Keratinocyte (primary cell): ENCODE measurements at regions not wholly inside any gene's neighbourhood (a gene's known extent, or its start where the extent isn't known, plus 50 kb on each side); places are given as distances from the start of the nearest gene placed in this dataset.

Experiments used
- DNase-seq: peaks from one replicate; pipeline ENCODE4 v3.0.0-alpha.2; 2011; ENCODE audit warnings: low read depth, missing footprints, low spot score
- FAIRE-seq: peaks from 2 replicates; lab custom pipeline; 2011; peaks lifted over from hg19 to GRCh38; lab: Jason Lieb, UNC
- H2AFZ ChIP-seq: 2 replicates; pipeline ENCODE4 v1.6.0; 2012; ENCODE audit warnings: low read length, control low read depth, inconsistent platforms; ENCODE audit not compliant: control insufficient read depth
- H3K27ac ChIP-seq: 2 replicates; pipeline ENCODE4 v1.5.1; 2011; ENCODE audit warnings: low read length; ENCODE audit not compliant: control insufficient read depth, insufficient read depth
- H3K27me3 ChIP-seq: 3 replicates; pipeline ENCODE4 v1.6.0; 2011; ENCODE audit warnings: low read length; ENCODE audit not compliant: control insufficient read depth, insufficient read depth; ENCODE audit errors: extremely low read depth
- H3K36me3 ChIP-seq, 2 experiments: 2 replicates in 1 of 2; 3 replicates in 1 of 2; pipeline ENCODE4 v1.5.1; 2011; ENCODE audit warnings: low read length in 2 of 2, mild to moderate bottlenecking in 1 of 2; ENCODE audit not compliant: control insufficient read depth in 2 of 2, insufficient read depth in 2 of 2; ENCODE audit errors: extremely low read depth in 1 of 2
- H3K4me1 ChIP-seq: 3 replicates; pipeline ENCODE4 v1.5.1; 2011; ENCODE audit warnings: low read length; ENCODE audit not compliant: control insufficient read depth, insufficient read depth; ENCODE audit errors: extremely low read depth
- H3K4me2 ChIP-seq: 3 replicates; pipeline ENCODE4 v1.6.0; 2011; ENCODE audit warnings: low read depth, low read length; ENCODE audit not compliant: control insufficient read depth, insufficient read depth; ENCODE audit errors: extremely low read depth
- H3K4me3 ChIP-seq, 3 experiments: fragments of 200-600 bp in 1 of 3; sonication (generic) in 1 of 3; 2 replicates in 2 of 3; 3 replicates in 1 of 3; pipeline ENCODE4 v1.5.1; 2011 to 2016; ENCODE audit warnings: low read length in 3 of 3, mild to moderate bottlenecking in 3 of 3, control low read depth in 2 of 3, inconsistent platforms in 1 of 3, low read depth in 1 of 3, mixed read lengths in 1 of 3, mixed run types in 1 of 3, moderate library complexity in 1 of 3; ENCODE audit not compliant: control insufficient read depth in 2 of 3, insufficient read depth in 2 of 3; ENCODE audit errors: extremely low read depth in 1 of 3
- H3K79me2 ChIP-seq: 2 replicates; pipeline ENCODE4 v1.6.0; 2012; ENCODE audit warnings: low read length; ENCODE audit not compliant: control insufficient read depth, insufficient read depth
- H3K9ac ChIP-seq: 3 replicates; pipeline ENCODE4 v1.6.0; 2011; ENCODE audit warnings: low read length; ENCODE audit not compliant: control insufficient read depth, insufficient read depth; ENCODE audit errors: extremely low read depth
- H3K9me1 ChIP-seq: 3 replicates; pipeline ENCODE4 v1.6.0; 2011; ENCODE audit warnings: low read length; ENCODE audit not compliant: control insufficient read depth, insufficient read depth; ENCODE audit errors: extremely low read depth
- H3K9me3 ChIP-seq: 2 replicates; pipeline ENCODE4 v1.5.1; 2012; ENCODE audit warnings: low read depth, low read length; ENCODE audit not compliant: control insufficient read depth
- H4K20me1 ChIP-seq: 3 replicates; pipeline ENCODE4 v1.6.0; 2011; ENCODE audit warnings: low read length; ENCODE audit not compliant: control insufficient read depth, insufficient read depth; ENCODE audit errors: extremely low read depth
- EZH2 ChIP-seq: IDR thresholded peaks from one replicate; pipeline ENCODE4 v1.6.1; 2012; ENCODE audit warnings: inconsistent platforms, mild to moderate bottlenecking, low read length, moderate library complexity
- dilution Hi-C: fragments of 300-500 bp; cut with MboI; formaldehyde crosslinking; loops from one replicate; pipeline ENCODE4 v1.7.0; 2020; ENCODE audit warnings: low sequenced_read_pairs; ENCODE audit not compliant: extremely low pct_ligation_motif_present
- TF ChIP-seq, protein P1 (sequence below), 3 experiments: IDR thresholded peaks in 1 of 3; conservative IDR thresholded peaks in 1 of 3; optimal IDR thresholded peaks in 1 of 3; 2 replicates in 2 of 3; 3 replicates in 1 of 3; pipeline versions ENCODE3 to v1.5.1; 2011; ENCODE audit warnings: low read length in 3 of 3, mild to moderate bottlenecking in 3 of 3, moderate library complexity in 2 of 3, control low read depth in 1 of 3, inconsistent platforms in 1 of 3; ENCODE audit not compliant: insufficient read depth in 2 of 3; ENCODE audit errors: extremely low read depth in 1 of 3

DNA sequence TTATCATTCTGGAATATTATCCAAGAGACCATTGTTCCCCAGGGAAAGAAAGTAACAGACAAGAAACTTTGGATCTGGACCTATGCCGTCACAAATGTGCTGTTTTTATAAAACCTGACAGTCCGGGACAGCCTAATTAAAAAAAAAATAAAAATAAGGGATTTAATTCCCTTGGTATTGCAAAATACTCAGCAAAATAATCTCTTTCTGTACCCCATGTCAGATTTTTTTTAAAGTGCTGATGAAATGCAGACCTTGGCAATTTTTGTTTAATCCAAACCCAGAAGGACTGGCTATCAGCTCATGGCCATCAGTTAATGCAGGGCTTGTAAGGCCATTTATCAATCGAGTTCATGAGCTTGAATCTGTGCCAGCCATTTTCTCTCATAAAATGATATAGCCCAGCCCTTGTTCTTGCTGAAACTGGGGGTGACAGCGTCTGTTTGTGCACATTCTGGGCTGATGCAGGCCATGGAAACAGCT is 162.7 kb upstream of the S1PR3 start:
- Histone ChIP-seq H4K20me1 (no peaks in the 10 kb centered on the region), H3K9ac (no peak overlapping the region), H3K27me3 (peaks cover 4% of the 10 kb centered on the region), H3K79me2 (no peaks in the 10 kb centered on the region), H2AFZ (no peak overlapping the region), H3K9me1 (no peaks in the 10 kb centered on the region), H3K4me3 (no peak overlapping the region), H3K9me3 (no peaks in the 10 kb centered on the region), H3K4me2 (no peak overlapping the region), H3K4me1 (peaks cover 4% of the 10 kb centered on the region), H3K36me3 (no peaks in the 10 kb centered on the region), H3K27ac (no peak overlapping the region)
- FAIRE-seq (no peak), DNase-seq (no peak)
- dilution Hi-C loops, result no loop called here
- TF ChIP-seq EZH2, result no peak
- TF ChIP-seq, protein P1, sequence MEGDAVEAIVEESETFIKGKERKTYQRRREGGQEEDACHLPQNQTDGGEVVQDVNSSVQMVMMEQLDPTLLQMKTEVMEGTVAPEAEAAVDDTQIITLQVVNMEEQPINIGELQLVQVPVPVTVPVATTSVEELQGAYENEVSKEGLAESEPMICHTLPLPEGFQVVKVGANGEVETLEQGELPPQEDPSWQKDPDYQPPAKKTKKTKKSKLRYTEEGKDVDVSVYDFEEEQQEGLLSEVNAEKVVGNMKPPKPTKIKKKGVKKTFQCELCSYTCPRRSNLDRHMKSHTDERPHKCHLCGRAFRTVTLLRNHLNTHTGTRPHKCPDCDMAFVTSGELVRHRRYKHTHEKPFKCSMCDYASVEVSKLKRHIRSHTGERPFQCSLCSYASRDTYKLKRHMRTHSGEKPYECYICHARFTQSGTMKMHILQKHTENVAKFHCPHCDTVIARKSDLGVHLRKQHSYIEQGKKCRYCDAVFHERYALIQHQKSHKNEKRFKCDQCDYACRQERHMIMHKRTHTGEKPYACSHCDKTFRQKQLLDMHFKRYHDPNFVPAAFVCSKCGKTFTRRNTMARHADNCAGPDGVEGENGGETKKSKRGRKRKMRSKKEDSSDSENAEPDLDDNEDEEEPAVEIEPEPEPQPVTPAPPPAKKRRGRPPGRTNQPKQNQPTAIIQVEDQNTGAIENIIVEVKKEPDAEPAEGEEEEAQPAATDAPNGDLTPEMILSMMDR (optimal IDR thresholded peaks at IDR 0.05 in 1 of 3, IDR thresholded peaks at IDR 0.05 in 1 of 3, conservative IDR thresholded peaks at IDR 0.05 in 1 of 3; ENCODE audit: extremely low read depth in 1 of 3, insufficient read depth in 2 of 3, low read length in 3 of 3), result no peak

DNA sequence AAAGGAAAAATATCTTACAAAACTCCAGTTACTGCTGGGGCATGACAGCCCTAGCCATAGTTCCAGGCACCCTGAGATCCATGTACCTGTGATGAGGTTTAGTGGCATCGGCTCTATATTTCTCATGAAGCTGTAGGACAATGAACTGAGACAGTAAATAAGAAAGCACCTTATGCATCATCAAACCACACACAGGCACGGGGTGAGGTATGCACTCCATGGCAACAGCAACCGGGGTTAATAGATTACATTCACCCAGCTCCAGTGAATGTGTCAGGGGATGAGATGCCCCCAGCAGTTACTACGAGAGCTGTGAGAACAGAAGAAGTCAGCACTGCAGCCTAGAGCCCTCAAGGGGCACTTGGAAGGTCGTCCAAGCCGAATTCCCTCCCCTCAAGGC is 162.0 kb upstream of the S1PR3 start:
- Histone ChIP-seq H3K36me3 (no peaks in the 10 kb centered on the region), H3K79me2 (no peaks in the 10 kb centered on the region), H3K9me1 (no peaks in the 10 kb centered on the region), H3K27ac (no peak overlapping the region), H3K9me3 (no peaks in the 10 kb centered on the region), H3K4me2 (no peak overlapping the region), H3K9ac (no peak overlapping the region), H2AFZ (no peak overlapping the region), H3K4me1 (peaks cover 11% of the 10 kb centered on the region), H3K27me3 (no peaks in the 10 kb centered on the region), H3K4me3 (no peak overlapping the region), H4K20me1 (no peaks in the 10 kb centered on the region)
- dilution Hi-C loops, result no loop called here
- TF ChIP-seq, protein P1 (optimal IDR thresholded peaks at IDR 0.05 in 1 of 3, IDR thresholded peaks at IDR 0.05 in 1 of 3, conservative IDR thresholded peaks at IDR 0.05 in 1 of 3; ENCODE audit: extremely low read depth in 1 of 3, insufficient read depth in 2 of 3, low read length in 3 of 3), result no peak
- no peak for TF ChIP-seq EZH2
- peak; percentile 5 for FAIRE-seq
- DNase-seq, result no peak
